ENCODE measurements at regions not wholly inside any gene's neighbourhood (a gene's known extent, or its start where the extent isn't known, plus 50 kb on each side); places are given as distances from the start of the nearest gene placed in this dataset.
"Not testable (repeated sequence)": the region's sequence is repeated elsewhere in the genome, so short reads cannot be mapped to it uniquely, and the experiment has no call there.

GRCh38 chr6:154921482-154921881, 73.6 kb upstream of the TIAM2 start:
- DNase-seq (ENCODE audit: low read depth in 2 of 3, low spot score in 2 of 3): no peak

GRCh38 chr6:154923199-154923869, 71.8 kb upstream of the TIAM2 start:
- DNase-seq (ENCODE audit: low read depth in 2 of 3, low spot score in 2 of 3): no peak

- DNase-seq (ENCODE audit: low read depth in 2 of 3, low spot score in 2 of 3): no peak
Measured at GRCh38 chr6:154925130-154925529, 70.0 kb upstream of the TIAM2 start.

GRCh38 chr6:154926366-154926765, 68.7 kb upstream of the TIAM2 start:
- DNase-seq (ENCODE audit: low read depth in 2 of 3, low spot score in 2 of 3): no peak

- peak in 1 of 3 experiments; percentile 37 for DNase-seq (ENCODE audit: low read depth in 2 of 3, low spot score in 2 of 3)
Measured at GRCh38 chr6:154928325-154928922, 66.7 kb upstream of the TIAM2 start.

- no peak for DNase-seq (ENCODE audit: low read depth in 2 of 3, low spot score in 2 of 3)
Measured at GRCh38 chr6:154930451-154930851, 64.7 kb upstream of the TIAM2 start.

GRCh38 chr6:154931711-154932424, 63.2 kb upstream of the TIAM2 start:
- DNase-seq (ENCODE audit: low read depth in 2 of 3, low spot score in 2 of 3): no peak

- no peak for DNase-seq (ENCODE audit: low read depth in 2 of 3, low spot score in 2 of 3)
Measured at GRCh38 chr6:154932515-154933027, 62.5 kb upstream of the TIAM2 start.

- DNase-seq (ENCODE audit: low read depth in 2 of 3, low spot score in 2 of 3): no peak
Measured at GRCh38 chr6:154933181-154933827, 61.8 kb upstream of the TIAM2 start.

GRCh38 chr6:154937306-154938220, 57.6 kb upstream of the TIAM2 start:
- DNase-seq (ENCODE audit: low read depth in 2 of 3, low spot score in 2 of 3): no peak

- DNase-seq (ENCODE audit: low read depth in 2 of 3, low spot score in 2 of 3): no peak
Measured at GRCh38 chr6:154938221-154938580, 56.9 kb upstream of the TIAM2 start.

GRCh38 chr6:154938727-154939285, 56.3 kb upstream of the TIAM2 start:
- DNase-seq (ENCODE audit: low read depth in 2 of 3, low spot score in 2 of 3): not testable (repeated sequence)

- no peak for DNase-seq (ENCODE audit: low read depth in 2 of 3, low spot score in 2 of 3)
Measured at GRCh38 chr6:154942770-154943169, 52.3 kb upstream of the TIAM2 start.

GRCh38 chr6:154945271-154945890, 49.7 kb upstream of the TIAM2 start:
- no peak for DNase-seq (ENCODE audit: low read depth in 2 of 3, low spot score in 2 of 3)

All from activated CD8-positive, alpha-beta memory T cell treated with anti-CD3 and anti-CD28 coated beads for 48 hours (primary cell).